ENCODE measurements at regions not wholly inside any gene's neighbourhood (a gene's known extent, or its start where the extent isn't known, plus 50 kb on each side); places are given as distances from the start of the nearest gene placed in this dataset.
A peak's percentile ranks its signal among the peaks of the same experiment; 100 is the strongest.

- no peak for DNase-seq
These were observed 448.2 kb downstream of the RFPL4B start for GRCh38 chr6:112795316-112795715.

- no peak for DNase-seq
These were observed 449.6 kb downstream of the RFPL4B start for GRCh38 chr6:112796712-112797111.

- DNase-seq = no peak
These were observed 452.8 kb downstream of the RFPL4B start for GRCh38 chr6:112799889-112800288.

GRCh38 chr6:112800439-112800838 lies 453.3 kb downstream of the RFPL4B start:
- DNase-seq = no peak

GRCh38 chr6:112800916-112801315 lies 453.8 kb downstream of the RFPL4B start:
- DNase-seq = no peak

- DNase-seq = no peak
These were observed 454.4 kb downstream of the RFPL4B start for GRCh38 chr6:112801468-112802080.

GRCh38 chr6:112802144-112802543 lies 455.0 kb downstream of the RFPL4B start:
- DNase-seq = no peak

GRCh38 chr6:112804638-112805330 lies 457.7 kb downstream of the RFPL4B start:
- DNase-seq = no peak

- DNase-seq = no peak
These were observed 459.2 kb downstream of the RFPL4B start for GRCh38 chr6:112806163-112806865.

GRCh38 chr6:112821476-112821875 lies 474.3 kb downstream of the RFPL4B start:
- no peak for DNase-seq

GRCh38 chr6:112822769-112823168 lies 475.6 kb downstream of the RFPL4B start:
- no peak for DNase-seq

- peak in 9 of 56 donors; percentile 0 to 30 (median 1) for DNase-seq
These were observed 480.7 kb downstream of the RFPL4B start for GRCh38 chr6:112827793-112828192.

GRCh38 chr6:112831022-112831421 lies 483.9 kb downstream of the RFPL4B start:
- DNase-seq = no peak

GRCh38 chr6:112833581-112834131 lies 486.5 kb downstream of the RFPL4B start:
- no peak for DNase-seq

- DNase-seq = no peak
These were observed 487.9 kb downstream of the RFPL4B start for GRCh38 chr6:112835078-112835477.

GRCh38 chr6:112839525-112839961 lies 492.4 kb downstream of the RFPL4B start:
- DNase-seq = no peak

- DNase-seq = no peak
These were observed 494.6 kb downstream of the RFPL4B start for GRCh38 chr6:112841553-112842329.

- DNase-seq = no peak
These were observed 495.2 kb downstream of the RFPL4B start for GRCh38 chr6:112842330-112842685.

- no peak for DNase-seq
These were observed 499.6 kb downstream of the RFPL4B start for GRCh38 chr6:112846681-112847080.

GRCh38 chr6:112851146-112851545 lies 504.0 kb downstream of the RFPL4B start:
- DNase-seq = no peak

- DNase-seq = no peak
These were observed 506.0 kb downstream of the RFPL4B start for GRCh38 chr6:112853162-112853561.

- DNase-seq = no peak
These were observed 516.6 kb downstream of the RFPL4B start for GRCh38 chr6:112863753-112864152.
